ENCODE measurements at regions not wholly inside any gene's neighbourhood (a gene's known extent, or its start where the extent isn't known, plus 50 kb on each side); places are given as distances from the start of the nearest gene placed in this dataset.

GRCh38 chrX:39843318-39843717, 254.4 kb downstream of the BCOR start (continued):
- TF ChIP-seq ELF4 (CRISPR knock-in tag; IDR thresholded peaks at IDR 0.05) (no peak), TGIF2 (CRISPR knock-in tag; IDR thresholded peaks at IDR 0.05) (no peak), RNF219 (CRISPR knock-in tag; IDR thresholded peaks at IDR 0.05) (no peak), E2F6 (IDR thresholded peaks at IDR 0.05; ENCODE audit: borderline replicate concordance in 1 of 2, extremely low read depth in 1 of 2, insufficient read depth in 1 of 2, insufficient read length in 1 of 2, low read depth in 1 of 2, low read length in 1 of 2, poor library complexity in 1 of 2, severe bottlenecking in 1 of 2) (no peak), MYNN (IDR thresholded peaks at IDR 0.05) (no peak), MYNN (CRISPR knock-in tag; IDR thresholded peaks at IDR 0.05) (no peak)

DNA sequence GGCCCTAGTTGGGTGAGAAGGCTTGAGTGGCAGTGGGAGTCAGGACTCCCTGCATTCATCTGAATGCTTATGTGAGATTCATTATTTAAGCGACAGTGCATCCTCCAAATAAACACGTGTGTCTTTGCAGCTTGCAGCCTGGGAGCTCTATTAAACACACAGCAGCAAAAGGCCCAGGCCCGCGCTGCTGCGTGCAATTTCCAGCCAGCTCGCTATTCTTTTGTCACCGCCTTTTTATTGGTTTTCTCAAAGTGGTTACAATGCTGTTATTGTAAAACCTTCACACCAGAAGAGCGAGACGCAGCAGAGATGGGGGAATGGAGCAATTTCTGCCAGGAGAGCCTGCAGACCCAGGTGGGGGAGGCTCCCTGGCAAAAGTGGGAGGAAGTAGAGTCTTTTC, 252.5 kb downstream of the BCOR start:
- Histone ChIP-seq H3K79me2 (ENCODE audit: control insufficient read depth, insufficient read depth, low read length) (no peaks in the 10 kb centered on the region), H3K4me2 (ENCODE audit: insufficient read depth, low read length) (no peak overlapping the region), H3K27me3 (ENCODE audit: control insufficient read depth in 2 of 2, insufficient read depth in 2 of 2, low read length in 2 of 2) (no peaks in the 10 kb centered on the region; a peak in 1 of 5 replicates), H3K9ac (ENCODE audit: insufficient read depth in 1 of 2, low read depth in 2 of 2, low read length in 2 of 2) (no peak overlapping the region), H3K36me3 (ENCODE audit: control insufficient read depth, insufficient read depth, low read length) (no peaks in the 10 kb centered on the region), H3K9me1 (ENCODE audit: control insufficient read depth, insufficient read depth, low read length) (no peaks in the 10 kb centered on the region), H3K27ac (ENCODE audit: extremely low read depth, low read depth, low read length) (no peak overlapping the region), H3K4me1 (replicated peaks in 1 of 2; ENCODE audit: control insufficient read depth in 2 of 2, insufficient read depth in 2 of 2, low read length in 2 of 2) (peaks cover 3 to 16% of the 10 kb centered on the region in 2 experiments; a peak in 4 of 5 replicates), H3K4me3 (no peak overlapping the region), H4K20me1 (replicated peaks; ENCODE audit: control insufficient read depth, insufficient read depth, low read length) (no peaks in the 10 kb centered on the region), H3K9me3 (replicated peaks; ENCODE audit: control insufficient read depth, insufficient read depth, low read depth, low read length) (no peaks in the 10 kb centered on the region), H2AFZ (ENCODE audit: low read depth, low read length) (no peak overlapping the region)
- no peak for FAIRE-seq
- 6% methylated on average over 2 of the region's 9 CpGs for WGBS (ENCODE audit: insufficient coverage, low coverage, missing lambda C conversion rate)
- BruUV-seq (replicated peaks): no TSS peak
- in situ Hi-C loops (cut with MboI) (no loop called here), intact Hi-C loops (cut with micrococcal nuclease) (no loop called here)
- DNase-seq (ENCODE audit: extremely low read depth in 1 of 4, low spot score in 3 of 4): no peak
- no peak for ATAC-seq
- POLR2A ChIA-PET: no interaction called here
- CTCF ChIA-PET (ENCODE audit: low intra/inter-chr PET ratio): no interaction called here
- no peak for TF ChIP-seq POLR3G (IDR thresholded peaks at IDR 0.05; ENCODE audit: extremely low read depth, insufficient read length, insufficient replicate concordance)
